Dedifferentiated amniotic fluid mesenchymal stem cell (primary cell): ENCODE measurements at regions not wholly inside any gene's neighbourhood (a gene's known extent, or its start where the extent isn't known, plus 50 kb on each side); places are given as distances from the start of the nearest gene placed in this dataset.

Experiments used
- DNase-seq: peaks from one replicate; pipeline ENCODE4 v3.0.0-alpha.2; 2016; ENCODE audit errors: extremely low spot score

GRCh38 chr15:72966641-72967040 is 85.6 kb upstream of the NEO1 start:
- no peak for DNase-seq

GRCh38 chr15:72965671-72966070 is 86.6 kb upstream of the NEO1 start:
- DNase-seq: no peak

- no peak for DNase-seq
Measured at GRCh38 chr15:72964542-72964941, 87.7 kb upstream of the NEO1 start.

GRCh38 chr15:72964135-72964534 is 88.1 kb upstream of the NEO1 start:
- DNase-seq: no peak

GRCh38 chr15:72962054-72962702 is 90.1 kb upstream of the NEO1 start:
- DNase-seq: no peak

GRCh38 chr15:72961346-72961745 is 90.9 kb upstream of the NEO1 start:
- DNase-seq: no peak

- no peak for DNase-seq
Measured at GRCh38 chr15:72958634-72959033, 93.6 kb upstream of the NEO1 start.

- no peak for DNase-seq
Measured at GRCh38 chr15:72953306-72953705, 99.0 kb upstream of the NEO1 start.

GRCh38 chr15:72952151-72952550 is 100.1 kb upstream of the NEO1 start:
- DNase-seq: no peak

GRCh38 chr15:72948662-72949061 is 103.6 kb upstream of the NEO1 start:
- DNase-seq: no peak

- no peak for DNase-seq
Measured at GRCh38 chr15:72947709-72948108, 104.6 kb upstream of the NEO1 start.

- no peak for DNase-seq
Measured at GRCh38 chr15:72944565-72944964, 107.7 kb upstream of the NEO1 start.

GRCh38 chr15:72940229-72940622 is 112.0 kb upstream of the NEO1 start:
- no peak for DNase-seq

GRCh38 chr15:72939514-72940228 is 112.6 kb upstream of the NEO1 start:
- no peak for DNase-seq

GRCh38 chr15:72936691-72937679 is 115.3 kb upstream of the NEO1 start:
- DNase-seq: no peak

GRCh38 chr15:72936237-72936636 is 116.0 kb upstream of the NEO1 start:
- DNase-seq: no peak

- DNase-seq: no peak
Measured at GRCh38 chr15:72935521-72935920, 116.7 kb upstream of the NEO1 start.

GRCh38 chr15:72934921-72935320 is 117.3 kb upstream of the NEO1 start:
- DNase-seq: no peak

GRCh38 chr15:72933976-72934375 is 118.3 kb upstream of the NEO1 start:
- DNase-seq: peak; percentile 39

GRCh38 chr15:72932472-72932871 is 119.8 kb upstream of the NEO1 start:
- no peak for DNase-seq

- DNase-seq: no peak
Measured at GRCh38 chr15:72927451-72927850, 124.8 kb upstream of the NEO1 start.

- no peak for DNase-seq
Measured at GRCh38 chr15:72925661-72926060, 126.6 kb upstream of the NEO1 start.
